Adrenal gland (tissue), 9 donors: ENCODE measurements at regions not wholly inside any gene's neighbourhood (a gene's known extent, or its start where the extent isn't known, plus 50 kb on each side); places are given as distances from the start of the nearest gene placed in this dataset.

Source experiments
- DNase-seq, 7 donors: peaks; one replicate each; pipeline ENCODE4 v3.0.0-alpha.2; 2019 to 2020
- H3K27ac ChIP-seq, 5 donors: fragments of 200-600 bp; sonication (generic) in 4 of 5; 1 replicate in 3 of 5; 2 replicates in 2 of 5; pipeline versions ENCODE4 v1.5.1 to v1.8.0; 2016 to 2020; ENCODE audit warnings: mild to moderate bottlenecking in 1 of 5
- H3K27me3 ChIP-seq: fragments of 200-600 bp; 2 replicates; pipeline ENCODE4 v1.8.0; 2021
- H3K36me3 ChIP-seq, 2 donors: fragments of 200-600 bp; replicated peaks in 1 of 2; 1 replicate in 1 of 2; 2 replicates in 1 of 2; pipeline versions ENCODE4 v1.5.1 to v1.8.0; 2018 to 2022
- H3K4me1 ChIP-seq, 2 donors: fragments of 200-600 bp; replicated peaks in 1 of 2; 1 replicate in 1 of 2; 2 replicates in 1 of 2; pipeline versions ENCODE4 v1.5.1 to v1.8.0; 2018 to 2021
- H3K4me3 ChIP-seq, 4 donors: fragments of 200-600 bp; sonication (generic) in 3 of 4; one replicate each; pipeline ENCODE4 v1.5.1; 2016 to 2018
- H3K9me3 ChIP-seq, 3 donors: fragments of 200-600 bp; sonication (generic) in 1 of 3; replicated peaks in 1 of 3; 1 replicate in 2 of 3; 2 replicates in 1 of 3; pipeline versions ENCODE4 v1.5.1 to v1.8.0; 2016 to 2021
- CTCF ChIP-seq, 6 experiments: fragments of 450-650 bp in 4 of 6; fragments of 200-600 bp in 2 of 6; sonication (generic) in 1 of 6; IDR thresholded peaks; 1 replicate in 5 of 6; 2 replicates in 1 of 6; pipeline versions ENCODE4 v1.5.1 to v1.8.0; 2016 to 2021; ENCODE audit warnings: antibody characterized with exemption in 6 of 6, mild to moderate bottlenecking in 2 of 6, moderate library complexity in 1 of 6
- POLR2A ChIP-seq, 2 donors: fragments of 450-650 bp; IDR thresholded peaks; one replicate each; pipeline ENCODE4 v1.6.1; 2017; ENCODE audit warnings: antibody characterized with exemption in 2 of 2, mild to moderate bottlenecking in 2 of 2, moderate library complexity in 1 of 2
- WGBS, 4 donors: extraction: QIAGEN DNeasy Blood & Tissue Kit in 2 of 4; methylation state at CpG; one replicate each; pipeline versions ENCODE4 v1.1.5 to v1.1.7; 2013 to 2017; 5-methylcytosine and 5-hydroxymethylcytosine counted together
- intact Hi-C, 2 donors: fragments of 100-400 bp; cut with DNase I; formaldehyde crosslinking; loops; one replicate each; pipeline versions ENCODE4 v1.14.1 to v1.15.0; 2022 to 2023
- donor health status: healthy with polysubstance abuse.
- donor health status: Bipolar disorder and iron deficiency.
- donor health status: DM: yes; HTN: yes; CAD: no.
- donor health status: DM: no; HTN: no; CAD: no.
- donor health status: DM: no; HTN: no; CAD: no.

DNA sequence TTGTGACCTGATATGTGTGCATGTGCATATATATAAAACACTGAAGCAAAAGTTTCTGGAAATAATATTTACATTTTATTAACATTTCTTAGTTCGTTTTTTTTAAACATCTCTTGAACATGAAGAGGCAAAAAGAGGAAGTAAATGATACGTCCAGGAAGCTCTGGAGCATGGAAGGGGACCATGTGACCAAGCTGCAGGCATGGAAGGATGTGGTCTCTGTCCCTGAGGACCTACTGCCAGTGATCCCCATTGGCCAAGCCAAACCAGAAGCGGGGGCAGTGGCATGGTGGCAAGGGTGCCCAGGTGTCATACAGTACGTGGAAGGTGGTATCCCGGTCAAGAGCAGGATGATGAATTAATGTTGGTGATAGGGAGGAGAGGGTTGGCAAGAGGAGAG lies 268.3 kb upstream of the PROX1 start:
- no peaks in the 10 kb centered on the region for H3K4me1 ChIP-seq
- intact Hi-C loops: no loop called here
- 55 to 71% (median 67%) methylated on average over 5 of the region's 5 CpGs for WGBS, 4 donors
- DNase-seq: no peak
- no peaks in the 10 kb centered on the region for H3K9me3 ChIP-seq
- H3K36me3 ChIP-seq: no peaks in the 10 kb centered on the region
- H3K27ac ChIP-seq: no peak overlapping the region
- no peak overlapping the region for H3K4me3 ChIP-seq
- no peak for TF ChIP-seq CTCF (IDR thresholded peaks at IDR 0.05)
- TF ChIP-seq POLR2A (IDR thresholded peaks at IDR 0.05): no peak
- H3K27me3 ChIP-seq: no peaks in the 10 kb centered on the region

- WGBS, 4 donors: 59 to 74% (median 69%) methylated on average over 5 of the region's 5 CpGs
- TF ChIP-seq CTCF (IDR thresholded peaks at IDR 0.05): no peak
- TF ChIP-seq POLR2A (IDR thresholded peaks at IDR 0.05): no peak
Observed at GRCh38 chr1:213720032-213720431, 267.7 kb upstream of the PROX1 start.

GRCh38 chr1:213723187-213723586 lies 264.6 kb upstream of the PROX1 start:
- no peaks in the 10 kb centered on the region for H3K36me3 ChIP-seq
- no peak for DNase-seq
- TF ChIP-seq CTCF (IDR thresholded peaks at IDR 0.05) (no peak), POLR2A (IDR thresholded peaks at IDR 0.05) (no peak)
- H3K4me1 ChIP-seq: no peaks in the 10 kb centered on the region
- H3K4me3 ChIP-seq: no peak overlapping the region
- intact Hi-C loops: no loop called here
- no peaks in the 10 kb centered on the region for H3K9me3 ChIP-seq
- no peaks in the 10 kb centered on the region for H3K27me3 ChIP-seq
- WGBS, 4 donors: 66 to 84% (median 79%) methylated on average over 2 of the region's 2 CpGs
- H3K27ac ChIP-seq: no peak overlapping the region

More at GRCh38 chr1:213720032-213720431, 267.7 kb upstream of the PROX1 start:
- intact Hi-C loops: no loop called here
- H3K36me3 ChIP-seq: no peaks in the 10 kb centered on the region
- H3K4me1 ChIP-seq: no peaks in the 10 kb centered on the region
- H3K27ac ChIP-seq: no peak overlapping the region
- no peak for DNase-seq
- H3K4me3 ChIP-seq: no peak overlapping the region
- no peaks in the 10 kb centered on the region for H3K27me3 ChIP-seq
- no peaks in the 10 kb centered on the region for H3K9me3 ChIP-seq

- Histone ChIP-seq H3K4me1 (no peaks in the 10 kb centered on the region), H3K36me3 (no peaks in the 10 kb centered on the region), H3K27me3 (no peaks in the 10 kb centered on the region), H3K4me3 (no peak overlapping the region), H3K27ac (no peak overlapping the region), H3K9me3 (no peaks in the 10 kb centered on the region)
- intact Hi-C loops: no loop called here
- TF ChIP-seq CTCF (IDR thresholded peaks at IDR 0.05): no peak
- no peak for TF ChIP-seq POLR2A (IDR thresholded peaks at IDR 0.05)
- WGBS, 4 donors: 42 to 48% (median 44%) methylated on average over 14 of the region's 14 CpGs
- DNase-seq: peak in 3 of 7 donors; percentile 23 to 50 (median 26)
Observed at GRCh38 chr1:213724640-213725536, 262.9 kb upstream of the PROX1 start.
